Muscle of arm (tissue), 1 donor: ENCODE measurements at regions not wholly inside any gene's neighbourhood (a gene's known extent, or its start where the extent isn't known, plus 50 kb on each side); places are given as distances from the start of the nearest gene placed in this dataset.
A peak's percentile ranks its signal among the peaks of the same experiment; 100 is the strongest.
"Not testable (repeated sequence)": the region's sequence is repeated elsewhere in the genome, so short reads cannot be mapped to it uniquely, and the experiment has no call there.

Experiments used
- DNase-seq: peaks from one replicate; pipeline ENCODE4 v3.0.0-alpha.2; 2013

DNA sequence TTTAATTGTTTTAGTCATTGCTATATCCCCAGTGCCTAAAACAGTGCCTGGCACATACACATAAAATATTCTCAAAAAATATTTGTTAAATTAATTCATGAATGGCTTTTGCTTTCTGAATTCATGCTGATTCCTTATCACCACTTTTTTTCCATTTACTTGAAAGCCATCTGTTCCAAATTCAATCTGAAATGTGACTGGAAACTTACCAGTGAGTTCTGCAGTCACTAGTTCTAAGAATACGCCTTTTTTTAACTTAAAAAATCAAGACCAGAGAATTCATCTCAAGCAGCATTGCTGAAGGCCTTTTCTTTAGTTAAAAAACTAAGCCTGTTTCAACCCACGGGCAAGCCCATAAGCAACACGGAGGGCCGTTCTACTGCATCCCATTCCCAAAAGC, 114.0 kb upstream of the ERCC4 start:
- no peak for DNase-seq

- no peak for DNase-seq
Measured at GRCh38 chr16:13806671-13807070, 113.3 kb upstream of the ERCC4 start.

DNA sequence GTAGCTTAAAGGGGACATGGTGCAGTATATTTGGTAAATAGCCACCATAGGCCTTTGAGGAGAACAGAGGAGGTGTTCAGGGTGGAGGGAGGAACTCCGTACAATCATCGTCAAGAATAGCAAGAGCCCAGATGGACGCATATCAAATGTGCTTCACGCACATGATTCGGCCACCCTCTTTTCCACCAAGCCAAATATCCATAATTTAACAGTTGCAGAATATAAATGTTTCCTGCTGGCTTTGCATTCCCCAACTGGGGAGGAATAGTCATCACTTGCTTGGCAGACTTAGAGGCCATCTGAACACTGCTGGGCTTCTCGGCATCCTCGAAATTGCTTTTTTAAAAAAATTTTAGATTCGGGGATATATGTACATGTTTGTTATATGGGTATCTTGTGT, 111.9 kb upstream of the ERCC4 start:
- DNase-seq: no peak

DNA sequence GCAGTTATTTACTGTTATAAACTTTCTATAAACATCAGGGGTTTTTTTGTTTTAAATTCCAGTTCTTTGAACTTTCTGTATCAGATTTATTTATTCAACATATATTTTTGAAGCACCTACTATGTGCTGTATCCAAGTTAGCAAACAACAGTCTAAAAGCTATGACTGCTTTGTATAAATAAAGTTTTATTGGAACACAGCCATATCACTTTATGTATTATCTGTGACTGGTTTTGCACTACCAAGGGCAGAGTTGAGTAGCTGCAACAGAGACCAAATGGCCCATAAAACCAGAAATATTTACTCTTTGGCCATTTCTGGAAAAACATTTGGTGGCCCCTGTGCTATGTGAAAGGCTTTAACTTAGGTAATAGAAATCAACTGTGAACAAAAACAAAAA, 110.2 kb upstream of the ERCC4 start:
- no peak for DNase-seq

GRCh38 chr16:13811834-13812233, 108.1 kb upstream of the ERCC4 start:
- no peak for DNase-seq

DNA sequence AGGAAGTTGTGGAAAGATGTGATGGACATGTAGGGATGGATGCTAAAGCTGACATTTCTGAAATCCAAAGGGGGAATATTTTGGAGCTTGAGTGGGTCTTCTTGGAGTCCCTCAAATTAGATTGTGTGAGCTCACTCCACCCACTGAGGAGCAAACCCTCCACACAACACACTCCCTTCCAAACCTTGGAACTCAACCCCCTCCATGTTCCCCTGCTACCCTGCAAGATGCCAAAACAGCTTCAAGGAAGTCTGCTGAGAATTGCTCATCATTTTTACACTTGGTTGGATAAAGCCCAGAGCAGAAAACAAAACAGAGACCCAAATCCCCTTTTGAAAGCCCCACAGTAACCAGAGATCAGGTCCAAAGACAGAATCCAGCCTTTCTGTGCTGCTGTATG, 103.3 kb upstream of the ERCC4 start:
- no peak for DNase-seq

GRCh38 chr16:13823501-13823900, 96.5 kb upstream of the ERCC4 start:
- no peak for DNase-seq

DNA sequence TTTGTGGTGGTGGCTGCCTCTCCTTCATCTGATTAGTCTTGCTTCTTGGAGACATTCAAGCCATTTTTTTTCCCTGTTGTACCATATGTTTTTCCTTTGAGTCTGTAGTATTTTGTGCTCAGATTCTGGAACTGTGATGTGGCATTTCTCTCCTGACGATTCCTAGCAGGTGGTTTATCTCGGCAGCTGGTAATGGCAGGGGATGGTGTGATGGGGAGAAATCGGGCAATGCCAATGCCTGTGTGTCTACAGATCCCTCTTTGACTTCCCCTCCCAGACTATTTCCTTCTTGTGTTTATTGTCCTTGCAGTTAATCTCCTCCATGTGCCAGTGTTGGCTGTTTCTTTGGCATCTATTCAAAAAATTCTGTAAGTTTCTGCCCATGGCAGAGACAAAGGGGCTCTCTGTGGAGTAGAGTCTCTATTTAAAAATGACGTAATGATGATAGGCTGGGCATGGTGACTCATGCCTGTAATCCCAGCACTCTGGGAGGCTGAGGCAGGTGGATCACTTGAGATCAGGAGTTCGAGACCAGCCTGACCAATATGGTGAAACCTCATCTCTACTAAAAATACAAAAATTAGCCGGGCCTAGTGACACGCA, 90.2 kb upstream of the ERCC4 start:
- peak; percentile 20 for DNase-seq

GRCh38 chr16:13833515-13833914, 86.4 kb upstream of the ERCC4 start:
- DNase-seq: no peak

- DNase-seq: no peak
Measured at GRCh38 chr16:13835387-13835786, 84.6 kb upstream of the ERCC4 start.

DNA sequence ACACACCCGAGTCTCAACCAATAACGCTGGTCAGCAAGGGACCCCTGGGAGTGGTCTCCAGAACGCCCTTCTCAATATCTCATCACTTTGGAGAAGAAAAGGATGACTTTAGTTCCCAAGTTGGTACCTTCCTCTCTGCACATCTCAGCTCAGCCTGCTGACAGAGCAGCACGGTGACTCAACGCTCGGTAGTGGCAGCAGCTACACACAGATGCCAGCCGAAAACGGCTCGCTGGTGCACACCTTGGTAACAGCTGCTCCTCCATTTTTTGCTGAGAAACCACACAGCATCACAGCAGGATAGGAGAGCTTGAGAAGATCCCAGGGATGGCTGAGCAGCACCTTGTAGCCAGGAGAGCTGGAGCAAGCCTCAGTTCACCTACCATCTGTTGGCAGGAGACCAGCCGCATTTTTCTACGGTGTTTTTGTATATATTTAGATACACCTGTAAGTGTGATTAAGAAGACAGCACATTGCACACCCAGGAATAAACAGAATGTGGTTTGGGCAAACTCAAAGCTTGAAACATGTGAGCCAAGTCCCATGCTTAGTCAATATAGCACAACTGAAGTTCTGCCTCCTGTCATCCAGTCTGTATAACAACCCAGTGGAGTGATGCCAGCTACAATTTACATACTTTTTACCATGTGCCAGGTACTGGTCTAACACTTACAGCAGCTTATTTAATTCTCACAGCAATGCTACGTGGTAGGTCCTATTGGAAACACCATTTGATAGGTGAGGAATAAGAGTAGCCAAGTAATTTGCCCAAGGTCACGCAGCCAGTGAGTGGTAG, 83.8 kb upstream of the ERCC4 start:
- DNase-seq: no peak

- DNase-seq: no peak
Measured at GRCh38 chr16:13838401-13839190, 81.4 kb upstream of the ERCC4 start.

DNA sequence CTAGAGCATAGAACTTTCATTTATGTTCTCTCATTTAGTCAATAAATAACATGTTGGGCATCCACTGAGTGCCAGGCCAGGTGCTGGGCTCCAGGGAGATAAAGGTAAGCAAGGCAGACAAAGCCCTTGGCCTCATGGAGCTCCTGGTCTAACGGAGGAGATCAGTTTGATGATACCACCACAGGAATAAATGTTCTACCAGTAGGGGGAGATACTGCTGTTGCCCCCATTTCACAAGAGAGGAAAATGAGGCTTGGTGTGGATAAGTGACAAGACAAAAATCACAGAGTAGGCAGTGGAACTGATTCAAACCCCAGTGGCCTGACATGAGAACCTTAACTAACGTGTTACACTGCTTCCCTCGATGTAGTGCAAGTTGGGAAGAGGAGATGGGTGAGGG, 80.4 kb upstream of the ERCC4 start:
- no peak for DNase-seq

DNA sequence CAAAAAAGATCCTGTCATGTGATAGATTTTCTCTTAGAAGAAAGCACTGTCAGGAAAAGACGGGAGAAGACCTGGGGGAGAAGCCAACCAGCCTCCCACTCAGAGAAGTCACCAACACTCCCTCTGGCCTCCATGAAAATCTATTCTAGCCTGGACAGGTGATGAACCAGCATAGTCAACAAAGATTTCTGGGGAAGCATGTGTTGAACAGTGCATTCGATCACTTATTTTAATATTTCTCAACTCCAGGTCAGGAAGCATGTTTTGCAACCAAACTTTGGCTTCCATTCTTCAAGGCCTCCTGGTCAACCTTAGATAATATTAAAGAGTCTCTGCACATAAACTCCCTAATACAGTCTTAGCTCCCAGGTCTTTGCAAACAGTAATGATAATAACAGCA, 74.7 kb upstream of the ERCC4 start:
- no peak for DNase-seq

DNA sequence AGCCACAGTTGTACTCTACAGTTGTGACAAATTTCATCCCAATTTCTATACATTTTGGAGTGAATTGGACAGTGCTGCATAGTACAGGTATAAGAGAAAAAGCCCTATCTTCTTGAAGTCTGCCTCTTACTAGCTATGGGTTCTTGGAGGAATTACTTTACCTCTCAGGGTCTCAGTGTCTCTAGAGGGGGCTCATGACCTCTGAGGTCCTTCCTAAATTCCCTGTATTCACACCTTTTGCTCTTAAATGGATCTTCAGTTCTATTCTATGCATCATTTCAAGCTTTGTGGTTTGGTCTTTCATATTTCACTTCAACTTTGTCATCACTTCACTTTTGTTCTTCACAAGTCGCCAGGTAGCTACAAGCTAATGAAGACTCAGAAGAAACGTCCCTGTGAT, 71.2 kb upstream of the ERCC4 start:
- no peak for DNase-seq

GRCh38 chr16:13850173-13850572, 69.8 kb upstream of the ERCC4 start:
- not testable (repeated sequence) for DNase-seq

DNA sequence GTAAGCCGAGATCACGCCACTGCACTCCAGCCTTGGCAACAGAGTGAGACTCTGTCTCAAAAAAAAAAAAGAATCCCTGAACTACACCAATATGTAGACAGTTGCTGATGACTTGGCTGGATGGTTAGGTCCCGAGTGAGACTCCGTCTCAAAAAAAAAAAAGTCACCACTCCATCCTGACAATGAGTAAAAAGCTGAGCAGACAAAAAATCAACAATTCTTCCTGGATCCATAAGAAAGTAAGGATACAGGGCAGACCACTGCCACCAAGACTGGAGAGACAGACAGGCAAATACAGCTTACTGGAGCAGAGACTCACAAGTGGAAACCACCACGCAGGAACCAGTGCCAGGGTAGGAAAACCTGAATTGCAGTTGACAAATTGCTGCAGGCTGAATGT, 67.1 kb upstream of the ERCC4 start:
- DNase-seq: no peak

DNA sequence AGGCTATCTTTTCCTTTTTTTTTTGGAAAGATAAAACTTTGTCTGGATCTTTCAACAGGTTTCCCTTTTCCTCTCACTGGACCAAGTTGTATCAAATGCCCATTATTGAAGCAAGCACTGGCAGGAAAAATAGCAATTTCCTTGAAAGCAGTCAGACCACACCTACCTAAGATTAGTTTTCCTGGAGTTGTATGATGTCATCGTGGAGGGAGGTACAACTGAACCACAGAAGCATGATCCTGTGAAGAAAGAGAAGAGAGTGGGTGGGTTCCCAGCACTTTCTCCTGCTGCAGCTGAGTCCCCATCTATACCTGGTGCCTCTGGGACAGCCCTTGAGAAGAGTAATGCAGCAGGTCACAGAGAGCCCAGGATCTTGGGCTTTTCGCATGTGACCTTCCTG, 63.6 kb upstream of the ERCC4 start:
- no peak for DNase-seq

DNA sequence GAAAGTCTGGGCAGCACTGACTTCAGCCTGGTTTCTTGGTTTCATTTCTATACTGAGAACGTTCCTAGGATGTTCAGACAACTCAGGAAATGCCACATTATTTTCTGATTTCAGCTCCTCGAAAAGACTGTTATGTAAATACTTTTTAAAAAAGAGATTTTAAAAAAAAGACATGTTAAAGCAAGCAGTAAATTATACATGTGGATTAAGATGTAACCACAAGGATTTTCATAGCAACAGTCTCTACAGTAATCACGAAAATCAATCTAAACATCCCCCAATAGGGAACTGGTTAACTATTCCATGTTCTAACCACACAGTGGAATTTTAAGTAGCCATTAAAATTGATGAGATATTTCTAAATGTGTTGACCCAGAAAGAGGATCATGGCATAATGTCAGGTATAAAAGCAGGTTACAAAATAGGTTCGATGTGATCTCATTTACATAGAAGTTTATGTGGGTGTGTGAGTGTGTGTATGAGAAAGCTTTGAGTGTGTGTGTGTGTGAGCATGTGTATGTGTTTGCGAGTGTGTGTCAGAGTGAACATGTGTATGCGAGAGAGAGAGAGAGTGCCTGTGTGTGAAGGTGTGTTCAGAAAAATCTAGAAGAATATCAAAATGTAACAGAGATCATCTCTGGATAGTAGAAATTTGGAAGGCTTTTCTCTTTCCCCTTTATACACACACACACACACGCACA, 63.0 kb upstream of the ERCC4 start:
- no peak for DNase-seq

- DNase-seq: no peak
Measured at GRCh38 chr16:13858873-13859580, 60.9 kb upstream of the ERCC4 start.

DNA sequence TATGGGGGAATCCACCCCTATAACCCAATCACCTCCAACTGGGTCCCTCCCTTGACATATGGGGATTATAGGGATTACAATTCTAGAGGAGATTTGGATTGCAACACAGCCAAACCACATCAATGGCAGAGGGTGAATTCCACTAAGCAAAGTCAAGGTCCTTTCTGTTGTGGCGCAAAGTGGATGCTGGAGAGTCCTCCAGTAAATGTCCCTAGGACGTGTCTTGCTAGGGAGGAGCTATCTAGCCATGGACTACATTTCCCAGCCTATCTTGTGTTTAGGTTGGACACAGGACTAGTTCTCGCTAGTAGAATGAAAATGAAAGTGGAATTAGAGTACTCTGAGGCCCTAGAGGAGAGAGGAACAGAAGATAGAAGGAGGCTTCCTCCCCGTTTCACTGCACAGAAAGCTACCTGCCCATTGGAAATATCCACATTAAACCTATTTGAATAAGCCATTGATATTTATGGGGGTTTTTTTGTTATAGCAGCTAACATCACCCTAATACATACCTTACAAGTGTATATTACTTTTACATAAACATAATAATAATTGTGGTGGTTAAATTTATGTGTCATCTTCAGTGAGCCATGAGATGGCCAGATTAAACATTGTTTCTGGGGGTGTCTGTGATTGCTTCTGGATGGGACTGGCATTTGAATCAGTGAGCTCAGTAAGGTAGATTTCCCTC, 56.7 kb upstream of the ERCC4 start:
- DNase-seq: no peak
